HG03139 (cell line): ENCODE measurements at regions not wholly inside any gene's neighbourhood (a gene's known extent, or its start where the extent isn't known, plus 50 kb on each side); places are given as distances from the start of the nearest gene placed in this dataset.

Source experiments
- ATAC-seq: cut with Tn5 transposase; IDR thresholded peaks from one replicate; pipeline ENCODE4 v1.9.1; 2021; ENCODE audit not compliant: unreplicated experiment

DNA sequence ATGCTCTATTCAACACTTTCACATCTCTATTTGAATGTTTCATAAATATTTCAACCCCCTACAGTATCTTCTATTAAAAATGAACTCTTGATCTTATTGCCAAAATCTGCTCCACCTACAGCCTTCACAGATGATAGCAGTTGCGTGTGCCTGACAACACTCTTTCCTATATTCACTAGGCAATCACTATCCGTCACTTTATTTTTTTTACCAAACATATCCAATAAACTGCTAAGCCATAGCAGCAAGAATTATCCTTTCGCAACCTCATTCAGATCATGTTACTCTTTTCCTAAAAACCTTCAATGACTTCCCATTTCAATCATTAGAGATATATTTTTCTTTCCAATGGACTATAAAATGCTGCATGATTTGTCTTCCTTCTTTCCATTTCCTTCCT lies 629.8 kb upstream of the PCDH9 start:
- ATAC-seq = no peak

DNA sequence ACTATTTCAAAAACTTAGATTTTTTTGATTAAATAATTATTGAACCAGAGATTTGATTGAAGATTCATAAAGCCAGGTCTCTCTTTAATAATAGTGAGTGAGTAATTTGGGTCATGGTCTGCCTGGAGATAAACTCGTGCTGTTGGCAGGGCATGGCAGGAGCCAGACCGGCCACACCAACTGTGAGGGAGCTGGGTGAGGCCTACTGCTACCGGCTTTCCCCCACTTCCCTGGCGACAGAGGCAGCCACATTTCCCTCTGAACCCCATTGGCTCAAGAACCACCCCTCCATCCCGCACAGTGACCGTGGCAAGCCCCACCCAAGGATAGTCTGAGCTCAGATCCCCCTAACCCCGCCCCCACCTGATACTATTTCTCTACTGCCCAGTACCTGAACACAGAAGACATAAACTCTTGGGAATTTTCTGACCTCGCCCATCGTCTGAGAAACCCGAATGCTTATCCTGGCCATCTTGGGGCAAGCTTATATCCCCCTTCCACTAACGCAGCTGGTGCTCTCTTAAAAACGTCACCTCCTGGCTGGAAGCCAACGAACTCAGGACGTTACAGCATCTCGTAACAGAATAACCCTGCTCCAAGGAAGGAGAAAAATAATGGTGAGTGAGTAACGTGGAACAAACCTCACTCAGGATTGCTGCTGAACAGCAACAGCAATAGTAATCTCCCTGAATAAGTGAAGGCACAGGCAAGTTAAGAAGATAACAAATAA lies 627.6 kb upstream of the PCDH9 start:
- ATAC-seq = no peak

DNA sequence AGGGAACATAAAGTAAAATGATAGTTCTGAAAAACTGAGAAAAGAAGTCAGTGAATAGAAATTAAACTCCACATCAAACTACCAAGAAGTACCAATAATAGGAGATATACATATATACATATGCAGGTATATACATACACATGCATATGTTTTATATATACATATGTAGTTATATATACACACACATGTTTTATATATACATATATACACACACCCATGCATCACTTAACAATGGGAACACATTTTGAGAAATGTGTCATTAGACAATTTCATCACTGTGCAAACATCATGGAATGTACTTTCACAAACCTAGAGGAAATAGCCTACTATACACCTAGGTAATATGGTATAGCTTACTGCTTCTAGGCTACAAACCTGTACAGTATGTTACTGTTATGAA lies 626.8 kb upstream of the PCDH9 start:
- no peak for ATAC-seq

DNA sequence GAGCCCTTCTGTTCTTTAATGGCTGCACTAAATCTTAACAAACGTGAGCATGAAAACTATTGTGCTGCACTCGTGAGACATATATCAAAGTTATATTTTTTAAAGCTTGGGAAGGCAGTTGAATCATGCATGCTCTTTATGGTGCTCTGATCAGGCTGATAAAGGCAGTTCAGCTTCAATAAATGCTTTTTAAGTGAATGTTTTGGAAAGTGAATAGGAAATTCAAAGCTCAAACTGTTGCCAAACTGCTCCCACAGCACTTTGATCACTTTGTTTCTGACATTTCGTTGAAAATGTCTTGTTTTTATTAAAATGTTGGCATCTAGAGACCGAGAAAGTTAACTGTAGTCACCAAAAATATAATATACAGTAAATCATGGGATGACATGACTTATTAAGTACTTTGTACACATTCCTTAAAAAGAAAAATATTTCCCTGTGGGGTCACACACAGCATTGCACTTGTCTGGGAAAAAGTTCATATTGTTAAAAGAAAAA lies 625.7 kb upstream of the PCDH9 start:
- ATAC-seq = no peak

DNA sequence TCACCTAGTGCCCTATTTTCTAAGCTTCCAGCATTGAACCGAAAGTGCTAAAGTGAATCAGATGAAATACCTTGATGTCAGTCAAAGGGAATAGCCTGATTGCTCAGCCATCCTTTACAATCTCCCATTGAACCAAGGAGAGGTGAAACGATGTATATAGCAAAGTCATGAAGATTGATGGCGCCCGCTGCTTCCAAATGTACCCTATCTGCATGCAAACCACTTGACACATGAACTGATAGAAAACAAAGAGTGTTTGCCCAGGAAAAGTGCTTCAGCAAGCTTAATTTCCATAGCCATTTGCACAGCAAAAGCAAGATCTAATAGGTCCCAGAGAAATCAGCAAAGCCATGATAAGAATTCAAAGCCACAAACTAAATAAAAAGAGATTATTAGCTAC lies 624.9 kb upstream of the PCDH9 start:
- no peak for ATAC-seq

DNA sequence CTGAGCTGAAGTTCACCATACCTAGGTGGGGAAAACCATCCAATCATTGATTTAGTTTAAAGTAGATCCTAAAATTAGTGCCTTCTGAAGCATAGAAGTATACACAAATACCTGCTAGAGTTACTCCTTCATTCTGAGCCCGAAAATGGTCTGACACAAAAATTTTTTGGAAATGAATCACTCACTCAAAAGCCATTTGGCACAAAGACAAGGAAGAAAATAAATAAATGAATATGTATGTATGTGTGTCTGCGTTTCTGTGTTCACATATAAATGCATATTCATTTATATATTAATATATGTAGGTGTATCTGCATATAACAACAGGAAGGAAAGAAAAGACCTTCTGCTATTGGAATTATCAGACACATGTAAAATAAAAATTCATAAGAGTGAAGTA lies 614.4 kb upstream of the PCDH9 start:
- ATAC-seq = no peak

DNA sequence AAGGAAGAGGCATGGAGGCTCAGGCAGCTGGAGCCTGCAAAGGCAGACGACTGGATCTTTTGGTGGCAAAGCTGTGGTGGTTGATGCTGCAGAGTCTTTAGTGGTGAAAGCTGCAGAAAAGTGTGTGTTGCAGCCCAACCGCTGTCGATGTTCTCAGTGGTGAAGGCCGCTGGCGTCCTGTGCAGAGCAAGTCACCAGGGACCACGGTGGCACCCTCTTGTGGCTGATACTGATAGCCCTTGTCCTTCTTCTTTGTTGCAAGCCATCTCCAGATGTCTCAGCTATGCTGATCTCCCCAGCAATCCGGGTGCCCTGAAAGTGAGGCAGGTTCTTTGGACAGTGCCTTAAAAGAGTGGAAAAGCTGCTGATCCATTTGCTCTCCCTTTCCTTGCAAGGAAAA lies 610.9 kb upstream of the PCDH9 start:
- no peak for ATAC-seq

DNA sequence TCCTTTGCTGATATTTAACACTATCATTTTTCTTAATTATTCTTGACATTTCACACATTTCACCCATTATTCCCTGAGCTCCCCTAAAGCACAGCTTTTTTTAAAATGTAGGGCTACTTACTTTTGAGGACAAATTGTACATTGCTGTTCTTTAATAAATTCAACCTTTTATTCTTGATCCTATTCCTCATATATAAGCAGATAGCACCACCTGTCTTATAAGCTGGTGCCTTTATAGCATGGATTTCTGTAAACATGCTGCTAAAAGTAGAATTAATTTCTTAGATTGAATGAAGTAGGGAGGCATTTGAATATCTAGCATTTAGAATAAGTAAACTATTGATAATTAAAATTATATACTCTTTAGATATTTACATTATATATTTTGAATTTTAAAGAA lies 603.4 kb upstream of the PCDH9 start:
- no peak for ATAC-seq

DNA sequence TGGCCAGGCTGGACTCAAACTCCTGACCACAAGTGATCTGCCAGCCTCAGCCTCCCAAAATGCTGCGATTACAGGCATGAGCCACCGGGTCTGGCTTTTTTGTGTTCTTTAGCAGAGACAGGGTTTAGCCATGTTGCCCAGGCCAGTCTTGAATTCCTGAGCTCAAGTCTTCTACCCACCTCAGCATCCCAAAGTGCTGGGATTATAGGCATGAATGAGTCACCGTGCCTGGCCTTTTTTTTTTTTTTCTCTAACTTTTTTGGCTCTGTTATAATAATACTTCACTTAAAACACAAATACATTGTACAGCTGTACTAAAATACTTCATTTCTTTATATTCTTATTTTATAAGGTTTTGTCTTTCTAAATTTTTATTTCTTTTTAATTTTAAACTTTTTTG lies 599.5 kb upstream of the PCDH9 start:
- no peak for ATAC-seq

DNA sequence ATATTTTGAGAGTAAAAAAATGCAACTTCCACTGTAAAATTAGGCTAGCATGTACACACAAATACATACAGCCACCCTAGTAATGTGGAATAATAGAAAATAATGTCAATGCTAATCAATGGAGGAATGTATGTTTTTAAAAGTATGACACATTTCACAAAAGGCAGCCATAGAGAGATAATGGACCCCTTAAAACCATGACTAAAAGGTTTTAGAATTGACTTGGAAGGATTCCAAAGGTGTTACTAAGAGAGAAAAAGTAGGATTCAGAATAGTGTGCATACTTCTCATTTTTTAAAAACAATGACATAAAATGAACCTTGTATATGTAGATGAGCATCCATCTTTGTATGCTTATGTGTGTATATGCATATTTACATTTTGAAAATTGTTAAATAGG lies 597.9 kb upstream of the PCDH9 start:
- no peak for ATAC-seq

DNA sequence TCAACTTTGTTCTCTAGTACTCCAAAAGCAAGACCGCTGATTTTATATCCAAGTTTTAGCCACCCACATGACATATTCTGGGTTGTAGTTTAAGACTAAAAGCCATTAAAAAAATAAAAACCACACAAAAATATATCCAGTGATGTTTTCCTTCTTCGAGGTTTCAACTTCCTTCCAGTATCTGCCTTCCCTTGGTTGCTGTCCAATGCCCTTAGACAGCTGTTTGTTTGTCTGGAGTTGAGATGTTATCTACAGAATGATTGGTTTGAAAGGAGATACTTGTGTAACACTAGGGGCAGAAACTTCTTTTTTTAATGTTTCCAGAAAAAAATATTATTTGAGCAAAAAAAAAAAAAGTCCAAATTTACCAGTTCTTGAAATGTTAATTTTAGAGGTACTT lies 591.5 kb upstream of the PCDH9 start:
- ATAC-seq = no peak

DNA sequence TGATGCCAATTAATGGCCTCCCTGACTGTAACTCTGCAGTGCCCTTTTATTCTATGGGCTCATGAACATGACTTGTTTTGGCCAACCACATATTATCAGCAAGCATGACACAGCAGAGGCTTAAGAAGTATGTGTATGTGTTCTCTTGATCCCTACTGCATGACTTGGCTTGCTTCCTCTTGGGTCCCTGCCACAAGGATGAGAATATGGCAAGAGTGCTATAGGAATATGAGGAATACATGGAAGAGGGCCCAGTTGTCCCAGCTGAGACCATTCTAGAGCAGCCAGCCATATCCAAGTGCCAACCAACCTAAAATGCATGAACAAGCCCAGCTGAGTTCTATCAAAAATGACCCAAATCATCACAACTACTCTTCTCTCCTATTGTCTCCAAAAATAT lies 576.7 kb upstream of the PCDH9 start:
- ATAC-seq = no peak

DNA sequence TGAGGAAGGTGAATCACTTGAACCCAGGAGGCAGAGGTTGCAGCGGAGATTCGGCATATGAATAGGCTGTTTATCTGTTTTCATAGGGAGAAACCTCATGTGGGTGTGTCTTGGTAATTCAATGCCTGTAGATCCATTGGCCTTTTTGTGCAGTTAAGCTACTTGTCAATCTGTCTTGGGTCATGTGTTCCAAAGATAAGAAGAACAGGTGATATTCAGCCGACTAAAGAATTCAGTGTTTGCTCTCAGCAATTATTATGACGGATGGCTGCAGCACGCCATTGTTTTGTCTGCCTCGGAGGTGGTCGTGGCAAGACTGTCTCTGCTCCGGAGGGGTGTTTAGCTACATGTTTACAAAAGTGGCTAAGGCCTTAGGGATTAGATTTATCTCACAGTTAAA lies 573.0 kb upstream of the PCDH9 start:
- ATAC-seq = no peak

DNA sequence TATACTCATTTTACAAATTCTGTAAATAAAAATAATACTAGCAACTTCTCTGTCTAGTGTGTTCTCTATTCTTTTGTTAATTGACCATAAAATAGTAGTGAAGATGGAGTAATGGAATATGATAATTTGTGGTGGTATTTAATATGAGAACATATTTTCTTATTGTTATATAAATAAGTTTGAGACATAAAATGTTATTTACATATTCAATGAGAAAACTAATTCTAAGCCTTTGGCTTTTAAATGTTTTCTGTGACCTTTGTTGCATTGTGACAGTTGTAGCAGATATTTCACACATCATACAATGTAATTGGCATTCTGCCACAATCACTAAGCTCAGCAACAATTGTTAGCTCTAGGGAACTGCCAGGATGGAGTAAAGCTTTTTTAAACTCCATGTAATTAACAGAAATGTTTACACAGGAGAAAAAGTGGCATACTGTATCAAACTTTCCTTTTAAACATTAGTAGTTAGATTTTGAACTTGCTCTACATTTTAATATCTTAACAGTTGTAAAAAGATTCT lies 562.1 kb upstream of the PCDH9 start:
- ATAC-seq = no peak

DNA sequence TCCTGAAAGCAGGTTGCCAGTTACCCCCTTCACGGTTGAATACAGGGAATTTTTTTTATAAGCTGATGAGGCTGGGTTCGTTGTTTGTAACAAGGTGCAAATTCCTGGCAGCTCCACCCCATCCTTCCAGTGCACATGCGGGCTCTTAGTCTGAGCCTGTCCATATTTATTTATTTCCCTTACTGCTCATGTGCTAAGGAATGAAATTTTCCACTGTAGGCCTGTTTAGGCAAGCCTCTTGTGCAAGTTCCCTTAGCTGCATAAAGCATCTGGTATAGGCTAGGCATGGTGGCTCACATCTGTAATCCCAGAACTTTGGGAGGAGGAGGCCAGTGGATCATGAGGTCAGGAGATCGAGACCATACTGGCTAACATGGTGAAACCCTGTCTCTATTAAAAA lies 560.9 kb upstream of the PCDH9 start:
- no peak for ATAC-seq

DNA sequence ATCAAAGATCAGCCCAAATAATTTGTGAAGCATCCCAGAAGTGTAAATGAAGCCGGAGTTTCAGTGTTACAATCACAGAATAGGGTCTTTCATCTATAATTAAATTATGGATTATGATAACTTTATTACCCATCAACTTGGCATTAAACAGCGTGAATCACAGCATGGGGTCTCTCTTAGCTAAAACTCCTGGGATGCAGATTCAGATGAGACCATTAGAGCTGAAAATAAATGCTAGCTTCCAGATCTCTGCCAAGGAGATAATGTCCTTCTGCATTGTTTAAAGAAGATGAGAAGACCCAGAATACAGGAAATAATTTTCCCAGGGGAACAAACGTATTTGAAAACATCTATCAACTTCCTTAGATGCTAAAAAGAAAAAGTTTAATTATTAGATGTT lies 546.0 kb upstream of the PCDH9 start:
- no peak for ATAC-seq

DNA sequence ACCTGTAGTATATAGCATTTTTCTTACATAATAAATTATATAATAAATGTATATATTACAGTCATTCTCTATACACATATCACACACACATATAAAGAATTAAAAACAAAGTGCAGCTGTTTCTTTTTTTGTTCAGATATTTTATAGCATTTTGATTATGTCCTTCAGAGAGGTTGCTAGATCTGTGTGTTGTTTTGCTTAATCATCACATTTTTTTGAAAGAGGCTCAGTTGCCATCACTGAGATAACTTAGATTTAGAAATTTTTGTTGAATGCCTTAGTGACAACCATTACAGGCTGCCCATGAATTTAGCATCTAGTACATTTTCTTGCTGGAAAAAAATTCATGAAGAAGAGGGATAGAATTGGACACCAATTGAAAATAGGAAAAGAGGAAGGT lies 545.2 kb upstream of the PCDH9 start:
- no peak for ATAC-seq

DNA sequence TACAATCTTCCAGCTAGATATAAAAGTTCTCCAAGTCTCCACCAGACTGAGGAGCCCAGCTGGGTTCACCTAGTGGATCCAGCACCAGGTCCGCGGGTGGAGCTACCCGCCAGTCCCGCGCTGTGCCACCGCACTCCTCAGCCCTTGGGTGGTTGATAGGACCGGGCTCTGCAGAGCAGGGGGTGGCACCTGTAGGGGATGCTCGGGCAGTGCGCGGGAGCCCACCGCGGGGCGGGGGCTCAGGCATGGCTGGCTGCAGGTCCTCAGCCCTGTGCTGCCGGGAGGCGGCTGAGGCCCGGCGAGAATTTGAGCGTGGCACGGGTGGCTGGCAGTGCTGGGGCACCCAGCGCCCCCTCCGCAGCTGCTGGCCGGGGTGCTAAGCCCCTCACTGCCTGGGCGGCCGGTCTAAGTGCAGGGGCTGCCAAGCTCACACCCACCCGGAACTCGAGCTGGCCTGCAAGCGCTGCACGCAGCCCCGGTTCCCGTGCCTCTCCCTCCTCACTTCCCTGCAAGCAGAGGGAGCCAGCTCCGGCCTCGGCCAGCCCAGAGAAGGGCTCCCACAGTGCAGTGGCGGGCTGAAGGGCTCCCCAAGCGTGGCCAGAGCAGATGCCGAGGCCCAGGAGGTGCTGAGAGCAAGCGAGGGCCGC lies 542.8 kb upstream of the PCDH9 start:
- no peak for ATAC-seq

DNA sequence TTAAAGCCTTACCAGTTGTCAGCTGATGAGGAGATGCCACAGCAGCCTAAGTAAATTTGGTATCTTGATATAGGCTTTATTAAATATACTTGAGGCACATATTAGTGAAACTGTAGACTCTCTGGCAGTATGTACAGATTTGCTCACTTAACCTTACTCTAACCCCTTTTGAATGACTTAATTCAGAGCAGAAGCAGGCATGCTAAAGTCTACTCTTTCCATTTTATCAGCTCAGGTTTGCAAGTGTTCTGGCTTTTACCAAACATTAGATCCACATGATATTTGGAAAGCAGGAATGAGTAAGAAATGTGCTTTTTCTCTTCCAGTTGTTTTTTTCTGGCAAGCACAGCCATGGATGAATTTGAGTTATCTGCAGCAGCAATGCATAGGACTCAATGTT lies 541.0 kb upstream of the PCDH9 start:
- ATAC-seq = no peak

DNA sequence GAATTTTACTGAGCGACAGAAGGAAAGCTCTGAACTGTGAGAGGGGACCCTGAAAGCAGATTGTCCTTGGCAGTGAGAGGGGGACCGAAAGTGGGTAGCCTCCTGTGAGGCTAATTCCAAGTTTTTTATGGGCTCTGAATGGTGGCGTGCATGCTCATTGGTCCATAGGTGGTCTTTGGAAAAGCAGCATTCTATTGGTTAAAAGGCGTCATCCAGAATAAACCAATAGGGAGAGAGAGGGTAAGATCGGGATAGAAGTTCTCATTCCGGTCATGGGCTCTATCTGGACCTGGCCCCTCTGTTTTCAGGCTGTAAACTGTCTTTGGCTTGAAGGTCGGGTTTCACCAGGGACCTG lies 539.8 kb upstream of the PCDH9 start:
- no peak for ATAC-seq

DNA sequence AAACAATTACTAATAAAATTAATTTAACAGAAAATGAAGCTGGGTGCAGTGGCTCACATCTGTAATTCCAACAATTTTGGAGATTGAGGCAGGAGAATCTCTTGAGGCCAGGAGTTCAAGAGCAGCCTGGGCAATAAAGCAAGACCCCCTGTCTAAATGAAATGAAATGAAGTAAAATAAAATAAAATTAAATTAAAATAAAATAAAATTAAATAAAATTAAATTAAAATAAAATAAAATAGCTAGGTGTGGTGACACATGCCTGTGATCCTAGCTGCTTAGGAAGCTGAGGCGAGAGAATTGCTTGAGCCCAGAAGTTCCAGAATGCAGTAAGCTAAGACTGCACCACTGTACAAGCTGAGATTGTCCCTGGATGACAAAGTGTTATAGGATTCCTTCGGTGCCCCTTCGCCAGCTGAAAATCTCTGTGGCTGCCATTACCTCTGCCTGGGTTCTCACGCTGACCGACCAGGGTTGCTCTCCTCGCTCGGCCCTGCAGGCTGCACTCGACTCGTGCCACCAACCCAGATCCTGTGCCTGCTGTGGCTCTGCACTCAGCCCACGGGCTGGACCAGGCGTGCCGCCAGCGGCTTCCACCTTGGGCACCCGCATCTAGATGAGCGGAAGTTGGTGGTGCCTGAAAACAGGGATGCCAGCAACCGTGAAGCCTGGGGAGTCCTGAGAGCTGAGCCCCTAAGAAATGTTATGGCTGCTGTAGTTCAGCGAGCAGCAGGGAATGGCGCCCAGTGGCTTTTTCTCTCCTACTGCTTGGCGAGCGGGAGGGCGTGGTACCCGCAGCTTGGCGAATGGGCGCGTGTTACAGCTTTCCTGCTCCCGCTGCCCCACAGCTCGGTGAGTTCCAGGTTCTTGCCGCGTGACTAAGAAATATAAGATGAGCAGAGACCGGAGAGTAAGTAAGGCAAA lies 539.2 kb upstream of the PCDH9 start:
- ATAC-seq = no peak

DNA sequence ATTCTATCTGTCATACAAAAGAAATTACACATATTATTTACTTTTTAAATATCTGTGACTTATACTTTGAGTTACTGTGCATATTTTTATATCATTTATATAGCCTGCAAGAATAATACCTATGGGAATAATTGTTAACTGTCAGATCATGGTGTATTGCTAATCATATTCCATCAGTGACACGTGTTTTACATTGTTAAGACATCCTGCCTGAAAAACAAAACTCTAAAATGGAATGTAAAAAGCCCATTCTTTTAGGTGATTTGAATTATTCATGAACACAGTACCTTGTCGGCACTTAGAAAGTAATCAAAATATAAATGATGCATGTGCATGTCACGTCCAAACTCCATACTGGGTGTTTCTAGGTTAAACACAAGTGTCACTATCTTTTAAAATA lies 533.8 kb upstream of the PCDH9 start:
- ATAC-seq = no peak
